ENCODE measurements at regions not wholly inside any gene's neighbourhood (a gene's known extent, or its start where the extent isn't known, plus 50 kb on each side); places are given as distances from the start of the nearest gene placed in this dataset.

- ATAC-seq: no peak
- TF ChIP-seq PPARA (CRISPR knock-in tag; IDR thresholded peaks at IDR 0.05; ENCODE audit: borderline replicate concordance) (no peak), BACH2 (CRISPR knock-in tag; IDR thresholded peaks at IDR 0.05; ENCODE audit: borderline replicate concordance) (no peak), PATZ1 (CRISPR knock-in tag; IDR thresholded peaks at IDR 0.05; ENCODE audit: borderline replicate concordance) (no peak), ARNTL (CRISPR knock-in tag; IDR thresholded peaks at IDR 0.05; ENCODE audit: borderline replicate concordance, low read depth) (no peak)
These were observed 1221.7 kb upstream of the ZEB2 start for GRCh38 chr2:145741636-145742035.

- no peak for ATAC-seq
- TF ChIP-seq ZNF70 (CRISPR knock-in tag; IDR thresholded peaks at IDR 0.05): no peak
- no peak for TF ChIP-seq CSRNP3 (CRISPR knock-in tag; IDR thresholded peaks at IDR 0.05)
- TF ChIP-seq ARNTL (CRISPR knock-in tag; IDR thresholded peaks at IDR 0.05; ENCODE audit: borderline replicate concordance, low read depth): no peak
- no peak for TF ChIP-seq ISL1 (CRISPR knock-in tag; IDR thresholded peaks at IDR 0.05)
- TF ChIP-seq PATZ1 (CRISPR knock-in tag; IDR thresholded peaks at IDR 0.05; ENCODE audit: borderline replicate concordance): no peak
- no peak for TF ChIP-seq RARB (CRISPR knock-in tag; IDR thresholded peaks at IDR 0.05)
- TF ChIP-seq ZC3H10 (CRISPR knock-in tag; IDR thresholded peaks at IDR 0.05): no peak
- TF ChIP-seq PPARA (CRISPR knock-in tag; IDR thresholded peaks at IDR 0.05; ENCODE audit: borderline replicate concordance): no peak
- TF ChIP-seq SNAI2 (CRISPR knock-in tag; IDR thresholded peaks at IDR 0.05): no peak
- TF ChIP-seq, protein P1, sequence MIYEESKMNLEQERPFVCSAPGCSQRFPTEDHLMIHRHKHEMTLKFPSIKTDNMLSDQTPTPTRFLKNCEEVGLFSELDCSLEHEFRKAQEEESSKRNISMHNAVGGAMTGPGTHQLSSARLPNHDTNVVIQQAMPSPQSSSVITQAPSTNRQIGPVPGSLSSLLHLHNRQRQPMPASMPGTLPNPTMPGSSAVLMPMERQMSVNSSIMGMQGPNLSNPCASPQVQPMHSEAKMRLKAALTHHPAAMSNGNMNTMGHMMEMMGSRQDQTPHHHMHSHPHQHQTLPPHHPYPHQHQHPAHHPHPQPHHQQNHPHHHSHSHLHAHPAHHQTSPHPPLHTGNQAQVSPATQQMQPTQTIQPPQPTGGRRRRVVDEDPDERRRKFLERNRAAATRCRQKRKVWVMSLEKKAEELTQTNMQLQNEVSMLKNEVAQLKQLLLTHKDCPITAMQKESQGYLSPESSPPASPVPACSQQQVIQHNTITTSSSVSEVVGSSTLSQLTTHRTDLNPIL (CRISPR knock-in tag; IDR thresholded peaks at IDR 0.05; ENCODE audit: low read depth): no peak
- TF ChIP-seq ZFP30 (CRISPR knock-in tag; IDR thresholded peaks at IDR 0.05): no peak
- TF ChIP-seq BACH2 (CRISPR knock-in tag; IDR thresholded peaks at IDR 0.05; ENCODE audit: borderline replicate concordance): no peak
- TF ChIP-seq ESRRG (CRISPR knock-in tag; IDR thresholded peaks at IDR 0.05): no peak
- no peak for TF ChIP-seq TCF4 (CRISPR knock-in tag; IDR thresholded peaks at IDR 0.05; ENCODE audit: borderline replicate concordance)
These were observed 1221.3 kb upstream of the ZEB2 start for GRCh38 chr2:145741181-145741580.

- TF ChIP-seq SNAI2 (CRISPR knock-in tag; IDR thresholded peaks at IDR 0.05) (no peak), TCF4 (CRISPR knock-in tag; IDR thresholded peaks at IDR 0.05; ENCODE audit: borderline replicate concordance) (no peak), TOX (CRISPR knock-in tag; IDR thresholded peaks at IDR 0.05; ENCODE audit: borderline replicate concordance) (no peak), PPARA (CRISPR knock-in tag; IDR thresholded peaks at IDR 0.05; ENCODE audit: borderline replicate concordance) (no peak), ZNF8 (CRISPR knock-in tag; IDR thresholded peaks at IDR 0.05) (no peak), ARNTL (CRISPR knock-in tag; IDR thresholded peaks at IDR 0.05; ENCODE audit: borderline replicate concordance, low read depth) (no peak), ZNF70 (CRISPR knock-in tag; IDR thresholded peaks at IDR 0.05) (no peak), OSR1 (CRISPR knock-in tag; IDR thresholded peaks at IDR 0.05) (no peak), ZC3H10 (CRISPR knock-in tag; IDR thresholded peaks at IDR 0.05) (no peak), PATZ1 (CRISPR knock-in tag; IDR thresholded peaks at IDR 0.05; ENCODE audit: borderline replicate concordance) (no peak), TSHZ2 (CRISPR knock-in tag; IDR thresholded peaks at IDR 0.05) (no peak), ZNF565 (CRISPR knock-in tag; conservative IDR thresholded peaks at IDR 0.05; ENCODE audit: low read depth) (no peak), GLIS3 (CRISPR knock-in tag; IDR thresholded peaks at IDR 0.05) (no peak)
- TF ChIP-seq, protein P1 (CRISPR knock-in tag; IDR thresholded peaks at IDR 0.05; ENCODE audit: low read depth): no peak
- ATAC-seq: no peak
These were observed 1220.4 kb upstream of the ZEB2 start for GRCh38 chr2:145740302-145740701.
